Ascending aorta (tissue), 2 donors: ENCODE measurements at regions not wholly inside any gene's neighbourhood (a gene's known extent, or its start where the extent isn't known, plus 50 kb on each side); places are given as distances from the start of the nearest gene placed in this dataset.
A peak's percentile ranks its signal among the peaks of the same experiment; 100 is the strongest.

ENCODE experiments used
- DNase-seq, 2 donors: peaks; one replicate each; pipeline ENCODE4 v3.0.0-alpha.2; 2019; ENCODE audit warnings: low spot score in 2 of 2
- H3K27ac ChIP-seq, 2 donors: fragments of 200-600 bp; sonication (generic); one replicate each; pipeline ENCODE4 v1.5.1; 2016 to 2017; ENCODE audit warnings: mild to moderate bottlenecking in 1 of 2
- H3K27me3 ChIP-seq: fragments of 200-600 bp; sonication (generic); one replicate; pipeline ENCODE4 v1.5.1; 2017
- H3K36me3 ChIP-seq, 2 donors: fragments of 200-600 bp; sonication (generic); one replicate each; pipeline ENCODE4 v1.5.1; 2016
- H3K4me1 ChIP-seq, 2 donors: fragments of 200-600 bp; sonication (generic); one replicate each; pipeline ENCODE4 v1.5.1; 2016 to 2017; ENCODE audit warnings: mild to moderate bottlenecking in 1 of 2
- H3K4me3 ChIP-seq, 2 donors: fragments of 200-600 bp; sonication (generic); one replicate each; pipeline ENCODE4 v1.5.1; 2016 to 2017; ENCODE audit warnings: mild to moderate bottlenecking in 1 of 2
- H3K9me3 ChIP-seq, 2 donors: fragments of 200-600 bp; sonication (generic); one replicate each; pipeline ENCODE4 v1.5.1; 2016
- intact Hi-C: fragments of 100-400 bp; cut with DNase I; formaldehyde crosslinking; loops from one replicate; pipeline ENCODE4 v1.15.1; 2023
- TF ChIP-seq, protein P1 (sequence below), 3 experiments: fragments of 200-600 bp in 2 of 3; fragments of 450-650 bp in 1 of 3; sonication (generic) in 2 of 3; IDR thresholded peaks; one replicate each; pipeline ENCODE4 v1.5.1; 2016 to 2019; ENCODE audit warnings: antibody characterized with exemption in 3 of 3, mild to moderate bottlenecking in 1 of 3, moderate library complexity in 1 of 3

DNA sequence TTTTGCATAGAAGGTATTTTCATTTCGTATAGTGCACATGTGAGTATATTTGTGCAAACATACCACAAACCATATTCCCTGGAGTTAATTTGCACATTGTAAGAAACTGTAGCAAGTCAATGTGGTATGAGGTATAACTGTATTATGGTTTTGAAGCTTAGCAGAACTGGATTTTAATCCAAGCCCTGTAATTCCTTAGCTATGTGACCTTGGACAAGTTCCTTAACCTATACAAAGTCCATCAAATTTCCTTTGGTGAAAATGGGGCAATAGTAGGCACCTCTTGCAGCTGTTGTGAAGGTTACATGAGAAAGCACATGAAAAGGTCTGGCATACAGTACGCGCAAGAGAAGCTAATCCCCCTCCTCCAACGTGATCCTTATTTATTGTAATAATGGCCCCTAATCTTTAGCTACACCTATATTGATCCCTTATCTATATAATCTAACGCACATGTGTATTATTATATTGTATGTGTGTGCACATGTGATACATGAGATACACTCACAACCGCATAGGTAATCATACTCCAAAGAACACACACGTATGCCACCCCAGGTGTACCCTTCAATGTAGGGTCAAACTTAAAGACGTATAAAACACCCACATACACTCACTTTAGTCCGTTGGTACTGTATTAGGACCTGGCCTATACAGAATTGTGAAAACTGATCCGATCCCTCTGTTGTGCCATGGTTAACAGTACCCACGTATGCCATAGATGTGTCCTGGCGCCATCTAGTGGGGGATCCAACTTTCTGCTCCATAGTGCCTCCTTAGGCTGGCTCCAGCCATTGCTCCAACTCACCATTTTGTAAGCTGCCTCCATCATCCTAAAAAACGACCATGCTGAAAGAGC lies 402.9 kb upstream of the SLC14A2 start:
- Histone ChIP-seq H3K27me3 (no peaks in the 10 kb centered on the region), H3K4me1 (no peaks in the 10 kb centered on the region), H3K36me3 (no peaks in the 10 kb centered on the region), H3K27ac (no peak overlapping the region), H3K4me3 (no peak overlapping the region), H3K9me3 (no peaks in the 10 kb centered on the region)
- intact Hi-C loops = loop anchor here (2.0 kb wide), 1 partner anchor 534 kb away; no protein-coding TSS in a partner anchor
- TF ChIP-seq, protein P1, sequence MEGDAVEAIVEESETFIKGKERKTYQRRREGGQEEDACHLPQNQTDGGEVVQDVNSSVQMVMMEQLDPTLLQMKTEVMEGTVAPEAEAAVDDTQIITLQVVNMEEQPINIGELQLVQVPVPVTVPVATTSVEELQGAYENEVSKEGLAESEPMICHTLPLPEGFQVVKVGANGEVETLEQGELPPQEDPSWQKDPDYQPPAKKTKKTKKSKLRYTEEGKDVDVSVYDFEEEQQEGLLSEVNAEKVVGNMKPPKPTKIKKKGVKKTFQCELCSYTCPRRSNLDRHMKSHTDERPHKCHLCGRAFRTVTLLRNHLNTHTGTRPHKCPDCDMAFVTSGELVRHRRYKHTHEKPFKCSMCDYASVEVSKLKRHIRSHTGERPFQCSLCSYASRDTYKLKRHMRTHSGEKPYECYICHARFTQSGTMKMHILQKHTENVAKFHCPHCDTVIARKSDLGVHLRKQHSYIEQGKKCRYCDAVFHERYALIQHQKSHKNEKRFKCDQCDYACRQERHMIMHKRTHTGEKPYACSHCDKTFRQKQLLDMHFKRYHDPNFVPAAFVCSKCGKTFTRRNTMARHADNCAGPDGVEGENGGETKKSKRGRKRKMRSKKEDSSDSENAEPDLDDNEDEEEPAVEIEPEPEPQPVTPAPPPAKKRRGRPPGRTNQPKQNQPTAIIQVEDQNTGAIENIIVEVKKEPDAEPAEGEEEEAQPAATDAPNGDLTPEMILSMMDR (IDR thresholded peaks at IDR 0.05) = peak; percentile 69 to 81 (median 74)
- peak in 1 of 2 donors; percentile 86 for DNase-seq

DNA sequence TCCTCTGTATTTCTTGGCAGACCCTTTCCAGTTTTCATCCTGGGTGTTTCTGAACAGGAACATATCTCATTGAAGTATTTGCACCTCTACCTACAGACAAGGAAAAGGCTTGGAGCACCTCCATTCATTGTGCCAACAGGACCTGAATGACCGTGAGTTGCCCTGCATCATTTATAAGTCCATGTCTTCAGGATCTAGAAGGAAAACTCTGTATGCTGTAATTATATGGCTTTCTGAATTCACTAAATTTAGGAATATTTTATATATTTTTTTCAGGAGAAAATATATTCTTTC lies 402.3 kb upstream of the SLC14A2 start:
- DNase-seq = no peak
- Histone ChIP-seq H3K9me3 (no peaks in the 10 kb centered on the region), H3K27me3 (no peaks in the 10 kb centered on the region), H3K4me1 (no peaks in the 10 kb centered on the region), H3K4me3 (no peak overlapping the region), H3K27ac (no peak overlapping the region), H3K36me3 (no peaks in the 10 kb centered on the region)
- TF ChIP-seq, protein P1 (IDR thresholded peaks at IDR 0.05) = no peak
- intact Hi-C loops = loop anchor here (2.0 kb wide), 1 partner anchor 534 kb away; no protein-coding TSS in a partner anchor

DNA sequence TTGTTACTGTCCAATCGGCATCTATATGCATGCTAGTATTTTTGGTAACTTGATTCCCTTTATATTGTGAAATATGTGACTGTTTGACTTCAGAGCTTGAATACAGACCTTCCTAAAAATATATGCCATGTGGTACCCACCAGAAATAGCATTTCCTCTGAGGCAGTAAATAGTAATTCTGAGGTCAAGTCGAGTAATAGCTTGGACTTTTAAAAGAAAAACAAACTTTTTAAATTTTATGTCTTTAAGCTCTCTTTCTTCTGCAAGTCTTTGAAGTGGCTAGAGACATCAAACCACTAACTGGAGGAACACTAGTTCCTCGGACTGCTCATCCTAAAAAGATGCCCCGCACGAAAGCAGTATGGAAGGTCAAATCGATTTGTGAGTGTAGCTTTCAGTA lies 396.8 kb upstream of the SLC14A2 start:
- Histone ChIP-seq H3K4me3 (no peak overlapping the region), H3K9me3 (no peaks in the 10 kb centered on the region), H3K36me3 (no peaks in the 10 kb centered on the region), H3K4me1 (no peaks in the 10 kb centered on the region), H3K27ac (no peak overlapping the region), H3K27me3 (no peaks in the 10 kb centered on the region)
- TF ChIP-seq, protein P1 (IDR thresholded peaks at IDR 0.05) = no peak
- no peak for DNase-seq
- intact Hi-C loops = no loop called here

DNA sequence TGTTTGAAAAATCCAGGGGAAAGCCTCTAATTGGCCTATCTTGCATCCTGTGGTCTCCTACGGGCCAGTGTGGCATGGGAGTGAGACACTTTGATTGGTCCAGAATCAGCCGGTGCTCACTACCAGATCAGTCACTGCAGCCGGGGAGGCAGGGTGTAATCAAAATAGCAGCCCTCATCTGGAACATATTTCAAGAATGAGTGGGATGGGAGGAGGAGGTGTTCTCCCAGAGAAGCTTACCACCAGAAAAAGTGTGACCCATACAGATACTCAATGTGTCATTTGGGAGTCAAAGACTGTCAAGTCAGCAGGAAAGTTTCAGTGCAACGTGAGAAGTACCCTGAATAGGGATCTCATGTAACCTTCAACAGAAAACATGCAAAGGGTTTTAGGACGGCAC lies 393.9 kb upstream of the SLC14A2 start:
- Histone ChIP-seq H3K27ac (no peak overlapping the region), H3K36me3 (no peaks in the 10 kb centered on the region), H3K9me3 (no peaks in the 10 kb centered on the region), H3K27me3 (no peaks in the 10 kb centered on the region), H3K4me3 (no peak overlapping the region), H3K4me1 (no peaks in the 10 kb centered on the region)
- DNase-seq = peak in 1 of 2 donors; percentile 67
- TF ChIP-seq, protein P1 (IDR thresholded peaks at IDR 0.05) = no peak
- intact Hi-C loops = no loop called here

DNA sequence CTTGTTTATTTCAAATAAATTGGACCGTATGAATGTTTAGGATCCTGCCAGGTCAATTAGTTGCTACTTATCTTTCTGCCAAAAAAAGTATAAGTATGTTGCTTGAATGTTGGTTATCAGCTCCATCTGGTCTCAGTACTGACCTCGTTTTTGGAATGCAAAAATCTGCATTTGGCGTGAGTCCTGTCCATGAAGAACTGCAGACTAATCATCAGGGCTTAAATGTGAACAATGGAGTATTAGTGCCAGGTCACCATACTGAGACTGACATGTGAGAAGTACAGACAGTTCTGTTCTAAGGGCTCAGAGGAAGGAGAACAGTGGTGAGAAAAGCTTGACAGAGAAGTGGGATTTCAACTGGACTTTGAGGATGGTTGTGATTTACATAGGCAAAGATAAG lies 393.1 kb upstream of the SLC14A2 start:
- Histone ChIP-seq H3K4me1 (no peaks in the 10 kb centered on the region), H3K27ac (no peak overlapping the region), H3K9me3 (peaks cover 0 to 4% of the 10 kb centered on the region in 2 donors), H3K36me3 (no peaks in the 10 kb centered on the region), H3K27me3 (no peaks in the 10 kb centered on the region), H3K4me3 (no peak overlapping the region)
- intact Hi-C loops = no loop called here
- no peak for DNase-seq
- TF ChIP-seq, protein P1 (IDR thresholded peaks at IDR 0.05) = no peak
